KMS-11 (cell line): ENCODE measurements at regions not wholly inside any gene's neighbourhood (a gene's known extent, or its start where the extent isn't known, plus 50 kb on each side); places are given as distances from the start of the nearest gene placed in this dataset.

Experiments used
- H2AFZ ChIP-seq: fragments of 200-600 bp; sonication (generic); 2 replicates; pipeline ENCODE4 v1.6.1; 2016; ENCODE audit warnings: antibody characterized with exemption, mixed run types, low read depth
- H3K27ac ChIP-seq: fragments of 200-600 bp; sonication (generic); 2 replicates; pipeline ENCODE4 v1.6.1; 2016; ENCODE audit warnings: mild to moderate bottlenecking, mixed run types
- H3K27me3 ChIP-seq: fragments of 200-600 bp; sonication (generic); 2 replicates; pipeline ENCODE4 v1.6.1; 2017; ENCODE audit warnings: mild to moderate bottlenecking, low read depth, mixed run types, moderate library complexity; ENCODE audit not compliant: insufficient read depth
- H3K36me3 ChIP-seq: fragments of 200-600 bp; sonication (generic); 2 replicates; pipeline ENCODE4 v1.6.1; 2017; ENCODE audit warnings: mild to moderate bottlenecking, mixed run types; ENCODE audit not compliant: insufficient read depth
- H3K4me1 ChIP-seq: fragments of 200-600 bp; sonication (generic); 2 replicates; pipeline ENCODE4 v1.6.1; 2016; ENCODE audit warnings: mild to moderate bottlenecking, low read depth, mixed run types; ENCODE audit not compliant: poor library complexity, severe bottlenecking
- H3K4me2 ChIP-seq: fragments of 200-600 bp; sonication (generic); 2 replicates; pipeline ENCODE4 v1.7.0; 2016; ENCODE audit warnings: mild to moderate bottlenecking, mixed run types
- H3K4me3 ChIP-seq: fragments of 200-600 bp; sonication (generic); IDR thresholded peaks from 2 replicates; pipeline ENCODE4 v1.6.1; 2017; ENCODE audit warnings: low read depth, low read length, mixed read lengths; ENCODE audit not compliant: insufficient read depth
- H3K79me2 ChIP-seq: fragments of 200-600 bp; sonication (generic); 2 replicates; pipeline ENCODE4 v1.6.1; 2016; ENCODE audit warnings: low read depth, mixed run types; ENCODE audit not compliant: insufficient read depth
- H3K9ac ChIP-seq: fragments of 200-600 bp; sonication (generic); 2 replicates; pipeline ENCODE4 v1.6.1; 2016; ENCODE audit warnings: mild to moderate bottlenecking, mixed run types
- H4K20me1 ChIP-seq: fragments of 200-600 bp; sonication (generic); 2 replicates; pipeline ENCODE4 v1.6.1; 2016; ENCODE audit warnings: mild to moderate bottlenecking, mixed run types; ENCODE audit not compliant: insufficient read depth
- TF ChIP-seq, protein P1 (sequence below): fragments of 200-600 bp; sonication (generic); conservative IDR thresholded peaks from 2 replicates; pipeline ENCODE4 v1.6.1; 2017; ENCODE audit warnings: low read depth, mild to moderate bottlenecking, antibody characterized with exemption, low read length, moderate library complexity, mixed read lengths

DNA sequence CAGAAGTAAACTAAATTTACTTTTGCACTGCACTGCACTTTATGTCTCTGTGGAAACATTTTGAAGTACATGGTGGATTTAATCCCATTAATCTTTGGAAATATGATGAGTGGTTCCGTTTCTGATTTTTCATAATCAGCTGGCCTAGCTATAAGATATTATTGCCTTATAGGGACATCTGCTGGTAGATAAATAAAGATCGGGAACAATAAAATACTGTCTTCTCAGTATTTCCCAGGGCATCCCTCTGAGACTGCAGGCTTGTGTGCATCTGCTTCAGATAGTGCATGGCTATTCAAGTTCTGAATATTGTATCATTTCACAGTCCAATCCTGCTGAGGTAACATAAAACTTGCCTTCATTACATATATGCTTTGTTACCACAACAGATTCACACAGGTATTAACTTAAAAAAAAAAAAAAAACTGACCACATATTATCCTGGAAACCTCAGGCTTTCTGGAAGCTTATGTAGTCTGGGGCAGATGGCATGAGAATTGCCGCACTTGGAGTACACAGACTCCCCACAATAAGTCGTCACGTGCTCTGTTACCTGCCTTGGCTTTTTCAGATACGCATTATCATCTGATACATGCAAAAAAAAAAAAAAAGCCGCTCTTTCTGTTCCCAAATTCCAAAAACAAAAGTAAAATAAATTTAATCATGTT is 330.8 kb upstream of the AGTR1 start:
- H3K4me1 ChIP-seq: no peaks in the 10 kb centered on the region
- H3K4me2 ChIP-seq: no peak overlapping the region
- H4K20me1 ChIP-seq: no peaks in the 10 kb centered on the region
- H3K27me3 ChIP-seq: no peaks in the 10 kb centered on the region
- H3K79me2 ChIP-seq: no peaks in the 10 kb centered on the region
- no peak overlapping the region for H3K4me3 ChIP-seq
- H2AFZ ChIP-seq: no peak overlapping the region
- H3K27ac ChIP-seq: no peak overlapping the region
- TF ChIP-seq, protein P1, sequence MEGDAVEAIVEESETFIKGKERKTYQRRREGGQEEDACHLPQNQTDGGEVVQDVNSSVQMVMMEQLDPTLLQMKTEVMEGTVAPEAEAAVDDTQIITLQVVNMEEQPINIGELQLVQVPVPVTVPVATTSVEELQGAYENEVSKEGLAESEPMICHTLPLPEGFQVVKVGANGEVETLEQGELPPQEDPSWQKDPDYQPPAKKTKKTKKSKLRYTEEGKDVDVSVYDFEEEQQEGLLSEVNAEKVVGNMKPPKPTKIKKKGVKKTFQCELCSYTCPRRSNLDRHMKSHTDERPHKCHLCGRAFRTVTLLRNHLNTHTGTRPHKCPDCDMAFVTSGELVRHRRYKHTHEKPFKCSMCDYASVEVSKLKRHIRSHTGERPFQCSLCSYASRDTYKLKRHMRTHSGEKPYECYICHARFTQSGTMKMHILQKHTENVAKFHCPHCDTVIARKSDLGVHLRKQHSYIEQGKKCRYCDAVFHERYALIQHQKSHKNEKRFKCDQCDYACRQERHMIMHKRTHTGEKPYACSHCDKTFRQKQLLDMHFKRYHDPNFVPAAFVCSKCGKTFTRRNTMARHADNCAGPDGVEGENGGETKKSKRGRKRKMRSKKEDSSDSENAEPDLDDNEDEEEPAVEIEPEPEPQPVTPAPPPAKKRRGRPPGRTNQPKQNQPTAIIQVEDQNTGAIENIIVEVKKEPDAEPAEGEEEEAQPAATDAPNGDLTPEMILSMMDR: peak; percentile 29; the same call in 1 of the 2 replicates
- no peaks in the 10 kb centered on the region for H3K36me3 ChIP-seq
- H3K9ac ChIP-seq: no peak overlapping the region

DNA sequence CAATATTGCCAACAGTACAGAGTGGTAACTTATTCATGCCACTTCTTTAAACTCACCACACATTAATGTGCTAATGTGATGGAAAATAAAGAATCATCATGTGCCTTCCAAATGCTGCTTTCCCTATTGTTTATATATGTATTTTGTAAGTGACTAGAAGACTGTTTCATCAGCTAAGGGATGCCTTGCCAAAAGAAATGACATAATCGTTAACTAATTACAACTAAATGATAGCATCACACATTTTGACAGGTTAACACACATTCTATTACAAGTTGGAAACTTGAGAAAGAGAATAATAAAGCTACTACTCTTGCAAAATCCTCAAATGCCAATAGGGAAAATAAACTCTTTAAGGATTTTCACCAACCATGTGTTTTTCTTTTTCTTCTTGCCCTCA is 329.9 kb upstream of the AGTR1 start:
- TF ChIP-seq, protein P1: no peak
- no peaks in the 10 kb centered on the region for H3K27me3 ChIP-seq
- no peaks in the 10 kb centered on the region for H3K36me3 ChIP-seq
- no peak overlapping the region for H3K27ac ChIP-seq
- no peaks in the 10 kb centered on the region for H3K79me2 ChIP-seq
- no peak overlapping the region for H2AFZ ChIP-seq
- H4K20me1 ChIP-seq: no peaks in the 10 kb centered on the region
- no peak overlapping the region for H3K4me3 ChIP-seq
- H3K4me1 ChIP-seq: no peaks in the 10 kb centered on the region
- no peak overlapping the region for H3K4me2 ChIP-seq
- H3K9ac ChIP-seq: no peak overlapping the region

DNA sequence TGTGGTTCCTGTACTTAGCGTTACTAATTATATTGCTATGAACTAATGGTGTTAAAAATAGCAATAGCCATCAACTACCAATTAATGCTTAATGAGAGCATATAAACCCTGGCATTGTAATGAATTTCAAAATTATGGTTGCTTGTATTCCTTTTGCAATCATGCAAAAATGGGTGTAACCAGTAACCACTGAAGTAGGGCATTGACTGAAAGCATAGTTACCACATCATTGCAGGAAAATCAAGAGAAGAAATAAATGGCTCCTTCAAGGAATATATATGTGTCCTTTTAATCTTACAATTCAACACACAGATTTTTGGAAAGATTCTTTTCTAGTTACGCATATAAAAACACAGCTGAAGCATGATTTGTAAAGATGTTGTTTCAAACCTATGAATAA is 328.3 kb upstream of the AGTR1 start:
- Histone ChIP-seq H3K4me3 (no peak overlapping the region), H2AFZ (no peak overlapping the region), H3K36me3 (no peaks in the 10 kb centered on the region), H3K4me2 (no peak overlapping the region), H3K27ac (no peak overlapping the region), H3K9ac (no peak overlapping the region), H4K20me1 (no peaks in the 10 kb centered on the region), H3K4me1 (no peaks in the 10 kb centered on the region), H3K79me2 (no peaks in the 10 kb centered on the region), H3K27me3 (no peaks in the 10 kb centered on the region)
- TF ChIP-seq, protein P1: no peak

DNA sequence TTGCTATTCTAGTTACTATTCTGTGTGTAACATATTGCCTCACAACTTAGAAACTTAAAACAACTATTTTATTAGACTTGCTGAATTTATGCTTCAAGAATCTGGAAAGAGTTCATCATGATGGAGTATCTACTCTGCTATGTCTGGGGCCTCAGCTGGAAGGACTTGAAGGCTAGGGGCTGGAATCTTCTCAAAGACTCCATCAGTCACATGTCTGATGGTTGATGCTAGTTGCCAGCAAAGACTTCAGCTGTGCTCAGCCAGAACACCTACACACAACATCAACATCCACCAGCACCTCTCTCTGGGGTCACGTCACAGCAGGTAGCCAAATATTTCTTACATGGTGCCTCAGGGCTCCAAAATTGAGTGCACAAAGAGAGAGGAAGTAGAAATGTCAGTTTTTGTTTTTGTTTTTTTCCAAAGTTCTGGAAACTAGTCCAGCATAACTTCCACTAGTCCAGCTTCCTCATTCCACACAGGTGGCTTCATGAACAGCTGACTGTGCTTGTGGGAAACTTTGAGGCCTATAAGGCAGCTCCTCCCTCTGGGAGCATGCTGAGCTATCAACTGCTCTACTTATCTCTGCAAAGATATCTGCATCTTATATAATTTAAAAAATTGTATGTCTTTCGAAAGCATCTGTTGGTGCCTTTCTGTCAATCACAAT is 325.4 kb upstream of the AGTR1 start:
- Histone ChIP-seq H3K9ac (no peak overlapping the region), H4K20me1 (no peaks in the 10 kb centered on the region), H3K4me1 (no peaks in the 10 kb centered on the region), H3K27me3 (no peaks in the 10 kb centered on the region), H3K36me3 (no peaks in the 10 kb centered on the region), H2AFZ (no peak overlapping the region), H3K79me2 (no peaks in the 10 kb centered on the region), H3K4me2 (no peak overlapping the region), H3K4me3 (no peak overlapping the region), H3K27ac (no peak overlapping the region)
- TF ChIP-seq, protein P1: no peak
